ENCODE measurements at regions not wholly inside any gene's neighbourhood (a gene's known extent, or its start where the extent isn't known, plus 50 kb on each side); places are given as distances from the start of the nearest gene placed in this dataset.

GRCh38 chr2:173555833-173556232 is 201.2 kb downstream of the CDCA7 start:
- Histone ChIP-seq H3K4me3 (ENCODE audit: low read length) (no peak overlapping the region), H3K9me3 (ENCODE audit: control insufficient read depth, insufficient read depth, low read length) (no peaks in the 10 kb centered on the region), H3K27ac (ENCODE audit: low read depth, low read length) (no peak overlapping the region), H3K9me2 (replicated peaks; ENCODE audit: control insufficient read depth, low read length) (no peaks in the 10 kb centered on the region), H4K20me1 (ENCODE audit: control insufficient read depth, insufficient read depth, low read depth, low read length) (no peaks in the 10 kb centered on the region), H3K27me3 (ENCODE audit: control insufficient read depth, low read length) (peaks cover 12% of the 10 kb centered on the region; the same call in 1 of the 2 replicates), H3K4me1 (ENCODE audit: control insufficient read depth, low read length) (no peaks in the 10 kb centered on the region), H3K4me2 (ENCODE audit: low read length) (no peak overlapping the region), H3F3A (ENCODE audit: control insufficient read depth, insufficient read depth) (no peaks in the 10 kb centered on the region), H3K36me3 (ENCODE audit: control insufficient read depth, low read length) (no peaks in the 10 kb centered on the region), H3K79me2 (ENCODE audit: control insufficient read depth, low read length) (no peaks in the 10 kb centered on the region)
- TF ChIP-seq EZH2phosphoT487 (IDR thresholded peaks at IDR 0.05; ENCODE audit: borderline replicate concordance, low read length) (no peak), CTCF (IDR thresholded peaks at IDR 0.05; ENCODE audit: low read depth, low read length, poor library complexity, severe bottlenecking) (no peak)

- H4K20me1 ChIP-seq (ENCODE audit: control insufficient read depth, insufficient read depth, low read depth, low read length) = no peaks in the 10 kb centered on the region
- no peak overlapping the region for H3K4me3 ChIP-seq (ENCODE audit: low read length)
- peaks cover 12% of the 10 kb centered on the region; the same call in 1 of the 2 replicates for H3K27me3 ChIP-seq (ENCODE audit: control insufficient read depth, low read length)
- H3F3A ChIP-seq (ENCODE audit: control insufficient read depth, insufficient read depth) = no peaks in the 10 kb centered on the region
- no peaks in the 10 kb centered on the region for H3K9me2 ChIP-seq (replicated peaks; ENCODE audit: control insufficient read depth, low read length)
- H3K79me2 ChIP-seq (ENCODE audit: control insufficient read depth, low read length) = no peaks in the 10 kb centered on the region
- H3K9me3 ChIP-seq (ENCODE audit: control insufficient read depth, insufficient read depth, low read length) = no peaks in the 10 kb centered on the region
- no peaks in the 10 kb centered on the region for H3K36me3 ChIP-seq (ENCODE audit: control insufficient read depth, low read length)
- no peak overlapping the region for H3K4me2 ChIP-seq (ENCODE audit: low read length)
- no peak overlapping the region for H3K27ac ChIP-seq (ENCODE audit: low read depth, low read length)
- H3K4me1 ChIP-seq (ENCODE audit: control insufficient read depth, low read length) = no peaks in the 10 kb centered on the region
- TF ChIP-seq EZH2phosphoT487 (IDR thresholded peaks at IDR 0.05; ENCODE audit: borderline replicate concordance, low read length) (no peak), CTCF (IDR thresholded peaks at IDR 0.05; ENCODE audit: low read depth, low read length, poor library complexity, severe bottlenecking) (no peak)
These were observed 202.1 kb downstream of the CDCA7 start for GRCh38 chr2:173556816-173557215.

DNA sequence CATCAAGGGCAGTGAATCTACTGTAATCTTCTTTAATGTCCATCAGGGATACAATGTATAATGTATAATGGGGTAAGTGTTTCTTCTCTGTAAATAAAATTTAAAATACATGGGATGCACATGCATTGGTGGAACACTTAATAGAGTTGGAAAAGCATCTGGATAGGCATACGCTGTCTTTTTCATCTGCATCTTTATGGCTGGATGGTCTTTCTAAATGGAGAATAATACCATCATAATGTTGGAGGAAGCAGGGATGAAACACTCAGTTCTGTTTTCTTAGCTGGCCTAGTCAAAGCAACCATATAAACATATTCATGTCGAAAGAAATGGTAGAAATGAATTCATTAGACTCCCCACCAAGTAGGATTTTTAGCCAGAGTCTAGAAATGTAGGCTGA is 202.8 kb downstream of the CDCA7 start:
- H4K20me1 ChIP-seq (ENCODE audit: control insufficient read depth, insufficient read depth, low read depth, low read length) = no peaks in the 10 kb centered on the region
- H3K36me3 ChIP-seq (ENCODE audit: control insufficient read depth, low read length) = no peaks in the 10 kb centered on the region
- H3K79me2 ChIP-seq (ENCODE audit: control insufficient read depth, low read length) = no peaks in the 10 kb centered on the region
- H3K4me2 ChIP-seq (ENCODE audit: low read length) = no peak overlapping the region
- no peaks in the 10 kb centered on the region for H3K4me1 ChIP-seq (ENCODE audit: control insufficient read depth, low read length)
- no peak for TF ChIP-seq CTCF (IDR thresholded peaks at IDR 0.05; ENCODE audit: low read depth, low read length, poor library complexity, severe bottlenecking)
- no peak for TF ChIP-seq EZH2phosphoT487 (IDR thresholded peaks at IDR 0.05; ENCODE audit: borderline replicate concordance, low read length)
- no peak overlapping the region for H3K27ac ChIP-seq (ENCODE audit: low read depth, low read length)
- peaks cover 12% of the 10 kb centered on the region; the same call in 1 of the 2 replicates for H3K27me3 ChIP-seq (ENCODE audit: control insufficient read depth, low read length)
- no peak overlapping the region for H3K4me3 ChIP-seq (ENCODE audit: low read length)
- H3K9me3 ChIP-seq (ENCODE audit: control insufficient read depth, insufficient read depth, low read length) = no peaks in the 10 kb centered on the region
- no peaks in the 10 kb centered on the region for H3F3A ChIP-seq (ENCODE audit: control insufficient read depth, insufficient read depth)
- H3K9me2 ChIP-seq (replicated peaks; ENCODE audit: control insufficient read depth, low read length) = no peaks in the 10 kb centered on the region
